GM23338 (cell line): ENCODE measurements at regions not wholly inside any gene's neighbourhood (a gene's known extent, or its start where the extent isn't known, plus 50 kb on each side); places are given as distances from the start of the nearest gene placed in this dataset.

Source experiments
- ATAC-seq: fragments of 200-7000 bp; cut with Tn5 transposase; 3 replicates; pipeline ENCODE4 v1.9.1; 2020
- DNase-seq: peaks from one replicate; pipeline ENCODE4 v3.0.0-alpha.2; 2015; ENCODE audit warnings: low spot score
- H2AFZ ChIP-seq: fragments of 200-600 bp; sonication (generic); 2 replicates; pipeline ENCODE4 v1.8.0; 2016; ENCODE audit warnings: antibody characterized with exemption, mild to moderate bottlenecking, moderate library complexity
- H3F3A ChIP-seq: fragments of 200-600 bp; sonication (generic); replicated peaks from 2 replicates; pipeline ENCODE4 v1.8.0; 2017; ENCODE audit warnings: antibody characterized with exemption, mixed run types, low read depth
- H3K27ac ChIP-seq: fragments of 200-600 bp; sonication (generic); 2 replicates; pipeline ENCODE4 v1.6.1; 2016; ENCODE audit warnings: low read depth
- H3K27me3 ChIP-seq: fragments of 200-600 bp; sonication (generic); 2 replicates; pipeline ENCODE4 v1.8.0; 2016; ENCODE audit warnings: mild to moderate bottlenecking, mixed run types, moderate library complexity; ENCODE audit not compliant: insufficient read depth
- H3K36me3 ChIP-seq: fragments of 200-600 bp; sonication (generic); 2 replicates; pipeline ENCODE4 v1.8.0; 2016; ENCODE audit warnings: mild to moderate bottlenecking; ENCODE audit not compliant: insufficient read depth
- H3K4me1 ChIP-seq: fragments of 200-600 bp; sonication (generic); 2 replicates; pipeline ENCODE4 v1.8.0; 2016; ENCODE audit warnings: mild to moderate bottlenecking, moderate library complexity; ENCODE audit not compliant: insufficient read depth
- H3K4me2 ChIP-seq: fragments of 200-600 bp; sonication (generic); 2 replicates; pipeline ENCODE4 v1.7.1; 2017; ENCODE audit warnings: mixed run types
- H3K4me3 ChIP-seq: fragments of 200-600 bp; sonication (generic); 2 replicates; pipeline ENCODE4 v1.6.1; 2016; ENCODE audit warnings: mixed run types
- H3K79me2 ChIP-seq: fragments of 200-600 bp; sonication (generic); replicated peaks from 2 replicates; pipeline ENCODE4 v1.8.0; 2017; ENCODE audit warnings: mild to moderate bottlenecking; ENCODE audit not compliant: insufficient read depth
- H3K9me2 ChIP-seq: fragments of 200-600 bp; sonication (generic); 2 replicates; pipeline ENCODE4 v1.8.0; 2017; ENCODE audit not compliant: insufficient read depth
- H4K20me1 ChIP-seq: fragments of 200-600 bp; sonication (generic); replicated peaks from 2 replicates; pipeline ENCODE4 v1.8.0; 2017; ENCODE audit warnings: mild to moderate bottlenecking; ENCODE audit not compliant: insufficient read depth
- H3K27ac Mint-ChIP-seq: 2 replicates; pipeline ENCODE4 v1.8.0; 2020; ENCODE audit warnings: inconsistent platforms, mild to moderate bottlenecking, moderate library complexity, mixed read lengths
- H3K27me3 Mint-ChIP-seq: 3 replicates; pipeline ENCODE4 v1.8.0; 2022; ENCODE audit warnings: low read depth, mild to moderate bottlenecking, moderate library complexity, mixed read lengths, inconsistent platforms; ENCODE audit not compliant: insufficient read depth, poor library complexity
- H3K36me3 Mint-ChIP-seq: 3 replicates; pipeline ENCODE4 v1.8.0; 2021; ENCODE audit warnings: low read depth, mild to moderate bottlenecking, inconsistent platforms, moderate library complexity, mixed read lengths
- H3K4me1 Mint-ChIP-seq: 3 replicates; pipeline ENCODE4 v1.8.0; 2020; ENCODE audit warnings: mild to moderate bottlenecking, inconsistent platforms, mixed read lengths
- H3K4me3 Mint-ChIP-seq: 3 replicates; pipeline ENCODE4 v1.8.0; 2021; ENCODE audit warnings: moderate library complexity, mild to moderate bottlenecking, inconsistent platforms, mixed read lengths
- H3K9me3 Mint-ChIP-seq: 3 replicates; pipeline ENCODE4 v1.8.0; 2020; ENCODE audit warnings: moderate library complexity, mild to moderate bottlenecking, inconsistent platforms, mixed read lengths
- CREB1 ChIP-seq: fragments of 250-450 bp; sonication (Bioruptor Pico); IDR thresholded peaks from 2 replicates; pipeline ENCODE4 v1.5.0; 2020; ENCODE audit warnings: low read depth, mild to moderate bottlenecking, moderate library complexity
- CTCF ChIP-seq, 2 experiments: fragments of 200-600 bp in 1 of 2; sonication (generic) in 1 of 2; conservative IDR thresholded peaks; 2 replicates each; pipeline versions ENCODE4 v1.5.1 to v1.6.1; 2016 to 2017; ENCODE audit warnings: antibody characterized with exemption in 2 of 2, low read depth in 2 of 2, mild to moderate bottlenecking in 2 of 2, moderate library complexity in 1 of 2
- ETS1 ChIP-seq: IDR thresholded peaks from 2 replicates; pipeline ENCODE4 v1.6.1; 2016; ENCODE audit warnings: antibody characterized with exemption
- EZH2 ChIP-seq: fragments of 200-600 bp; sonication (generic); IDR thresholded peaks from one replicate; pipeline ENCODE4 v1.8.0; 2017; ENCODE audit warnings: antibody characterized with exemption, mild to moderate bottlenecking, low read depth; ENCODE audit not compliant: unreplicated experiment
- EZH2phosphoT487 ChIP-seq: fragments of 200-600 bp; sonication (generic); IDR thresholded peaks from one replicate; pipeline ENCODE4 v1.8.1; 2018; ENCODE audit warnings: antibody characterized with exemption; ENCODE audit not compliant: unreplicated experiment
- JUNB ChIP-seq: IDR thresholded peaks from one replicate; pipeline ENCODE4 v1.6.1; 2016; ENCODE audit warnings: antibody characterized with exemption; ENCODE audit not compliant: unreplicated experiment
- NANOG ChIP-seq: IDR thresholded peaks from 2 replicates; pipeline ENCODE4 v1.6.1; 2016; ENCODE audit warnings: antibody characterized with exemption, borderline replicate concordance
- POLR2AphosphoS5 ChIP-seq: IDR thresholded peaks from 2 replicates; pipeline ENCODE4 v1.6.1; 2016; ENCODE audit warnings: antibody characterized with exemption, low read depth
- REST ChIP-seq: IDR thresholded peaks from one replicate; pipeline ENCODE4 v1.6.1; 2018; ENCODE audit warnings: antibody characterized with exemption; ENCODE audit not compliant: unreplicated experiment
- STAT1 ChIP-seq: IDR thresholded peaks from one replicate; pipeline ENCODE4 v1.6.1; 2016; ENCODE audit warnings: antibody characterized with exemption; ENCODE audit not compliant: unreplicated experiment
- ZNF114 ChIP-seq: fragments of 250-450 bp; sonication (Bioruptor Pico); IDR thresholded peaks from 2 replicates; pipeline ENCODE4 v1.5.0; 2020; ENCODE audit warnings: mild to moderate bottlenecking, moderate library complexity
- ZNF331 ChIP-seq: fragments of 250-450 bp; sonication (Bioruptor Pico); IDR thresholded peaks from 2 replicates; pipeline ENCODE4 v1.5.0; 2020; ENCODE audit warnings: low read depth, mild to moderate bottlenecking, moderate library complexity
- ZNF462 ChIP-seq: fragments of 250-450 bp; sonication (Bioruptor Pico); IDR thresholded peaks from 2 replicates; pipeline ENCODE4 v1.5.0; 2020; ENCODE audit warnings: mild to moderate bottlenecking, moderate library complexity

GRCh38 chr20:48259456-48259855 lies 474.2 kb upstream of the SULF2 start:
- no peaks in the 10 kb centered on the region for H3K36me3 Mint-ChIP-seq

More at GRCh38 chr20:48259456-48259855, 474.2 kb upstream of the SULF2 start:
- H4K20me1 ChIP-seq = no peaks in the 10 kb centered on the region
- no peaks in the 10 kb centered on the region for H3K27me3 ChIP-seq
- no peaks in the 10 kb centered on the region for H3K4me1 ChIP-seq
- H3K27ac ChIP-seq = no peak overlapping the region
- H3K4me3 ChIP-seq = no peak overlapping the region
- Mint-ChIP-seq H3K27me3 (peaks cover 3% of the 10 kb centered on the region), H3K27ac (peak overlapping the region; percentile 6; the same call in 1 of the 2 replicates), H3K9me3 (peaks cover 8% of the 10 kb centered on the region; the same call in 2 of the 3 replicates), H3K4me3 (no peak overlapping the region), H3K4me1 (peaks cover 8% of the 10 kb centered on the region)
- TF ChIP-seq EZH2phosphoT487 (no peak), STAT1 (no peak), ZNF462 (CRISPR knock-in tag) (no peak), ETS1 (no peak), CREB1 (no peak), REST (no peak), POLR2AphosphoS5 (no peak), JUNB (no peak), EZH2 (no peak), ZNF331 (CRISPR knock-in tag) (no peak), NANOG (no peak), CTCF (conservative IDR thresholded peaks at IDR 0.05; ENCODE audit: low read depth in 2 of 2) (no peak), ZNF114 (no peak)
- H3K4me2 ChIP-seq = no peak overlapping the region
- no peak overlapping the region for H2AFZ ChIP-seq
- no peak for ATAC-seq
- peak; percentile 9 for DNase-seq
- no peaks in the 10 kb centered on the region for H3K36me3 ChIP-seq
- H3K9me2 ChIP-seq = peaks cover 11% of the 10 kb centered on the region; the same call in 1 of the 2 replicates
- no peaks in the 10 kb centered on the region for H3K79me2 ChIP-seq
- no peaks in the 10 kb centered on the region for H3F3A ChIP-seq
